ENCODE measurements at regions not wholly inside any gene's neighbourhood (a gene's known extent, or its start where the extent isn't known, plus 50 kb on each side); places are given as distances from the start of the nearest gene placed in this dataset.

- TF ChIP-seq HIC2 (CRISPR knock-in tag; IDR thresholded peaks at IDR 0.05; ENCODE audit: low read depth) (no peak), SRSF1 (optimal IDR thresholded peaks at IDR 0.05; ENCODE audit: low read depth, low read length) (no peak), RBM39 (IDR thresholded peaks at IDR 0.05; ENCODE audit: low read depth, low read length, poor library complexity, severe bottlenecking) (no peak), ZEB1 (IDR thresholded peaks at IDR 0.05; ENCODE audit: insufficient replicate concordance, low read depth) (no peak), ZFY (CRISPR knock-in tag; IDR thresholded peaks at IDR 0.05) (no peak), DBP (CRISPR knock-in tag; IDR thresholded peaks at IDR 0.05; ENCODE audit: not compliant biosample characterization) (no peak), PLSCR1 (CRISPR knock-in tag; IDR thresholded peaks at IDR 0.05; ENCODE audit: borderline replicate concordance) (no peak), ZNF225 (CRISPR knock-in tag; IDR thresholded peaks at IDR 0.05) (no peak), MED8 (CRISPR knock-in tag; IDR thresholded peaks at IDR 0.05; ENCODE audit: insufficient replicate concordance) (no peak)
These were observed 93.2 kb upstream of the SOX5 start (continued) for GRCh38 chr12:24042651-24043050.

GRCh38 chr12:24039113-24039525 is 89.6 kb upstream of the SOX5 start:
- peak; percentile 96 for DNase-seq (ENCODE audit: low spot score)
- Histone ChIP-seq H3K27me3 (ENCODE audit: control insufficient read depth in 1 of 2, insufficient read depth in 2 of 2, low read length in 2 of 2) (no peaks in the 10 kb centered on the region), H4K20me1 (ENCODE audit: insufficient read depth, low read length) (no peaks in the 10 kb centered on the region), H3K27ac (ENCODE audit: extremely low read length, insufficient read depth, low read length) (peak overlapping the region; percentile 94), H2AFZ (ENCODE audit: low read length) (no peak overlapping the region), H3K4me1 (ENCODE audit: insufficient read depth, low read length) (peaks cover 94% of the 10 kb centered on the region), H3K36me3 (replicated peaks in 1 of 2; ENCODE audit: control insufficient read depth in 1 of 2, insufficient read depth in 2 of 2, low read length in 2 of 2) (no peaks in the 10 kb centered on the region), H3K4me3 (replicated peaks in 1 of 3; ENCODE audit: insufficient read depth in 1 of 3, low read depth in 2 of 3, low read length in 3 of 3) (peak overlapping the region in 2 of 3 experiments; percentile 62 to 65; a peak in 3 of 6 replicates), H3K79me2 (ENCODE audit: insufficient read depth, low read length) (peaks cover 38% of the 10 kb centered on the region), H3K9ac (ENCODE audit: insufficient read depth, low read depth, low read length) (peak overlapping the region; percentile 73; the same call in 1 of the 2 replicates), H3K9me3 (ENCODE audit: low read length) (no peaks in the 10 kb centered on the region), H3K4me2 (ENCODE audit: low read depth, low read length) (peak overlapping the region; percentile 84)
- in situ Hi-C loops (cut with HindIII; ENCODE audit: extremely low pct_ligation_motif_present, low pct_unique_long_range_greater_than_20kb): no loop called here
- CTCF ChIA-PET (ENCODE audit: low intra/inter-chr PET ratio, low total read pairs): no interaction called here
- intact Hi-C loops (cut with micrococcal nuclease; ENCODE audit: unreplicated experiment): loop anchor here (1.0 to 2.0 kb wide), 4 partner anchors 14 to 88 kb away; no protein-coding TSS in a partner anchor
- WGBS (ENCODE audit: low lambda C conversion rate): 3% methylated on average over 1 of the region's 1 CpG
- POLR2A ChIA-PET: no interaction called here
- no TSS peak for BruUV-seq (replicated peaks)
- ATAC-seq: peak; percentile 81
- peak; percentile 82 for FAIRE-seq
- TF ChIP-seq HMG20A (CRISPR knock-in tag; IDR thresholded peaks at IDR 0.05; ENCODE audit: borderline replicate concordance) (peak; percentile 88; the same call in 1 of the 2 replicates), TFE3 (CRISPR knock-in tag; IDR thresholded peaks at IDR 0.05) (peak; percentile 55; the same call in 1 of the 2 replicates), MAX (IDR thresholded peaks at IDR 0.05) (peak; percentile 26; the same call in 1 of the 2 replicates), TCF7 (IDR thresholded peaks at IDR 0.05; ENCODE audit: low read depth) (peak; percentile 82), TEF (CRISPR knock-in tag; IDR thresholded peaks at IDR 0.05) (no peak), KLF11 (CRISPR knock-in tag; IDR thresholded peaks at IDR 0.05) (0 out of 2 replicates have a peak, but pooled peaks have one; percentile 24), ZNF543 (CRISPR knock-in tag; IDR thresholded peaks at IDR 0.05) (no peak), EP300 (IDR thresholded peaks at IDR 0.05; ENCODE audit: low read depth in 2 of 2, low read length in 2 of 2) (peak in 1 of 2 experiments; percentile 96; a peak in 2 of 4 replicates), EP300 (CRISPR knock-in tag; IDR thresholded peaks at IDR 0.05; ENCODE audit: borderline replicate concordance) (peak; percentile 79; the same call in 1 of the 2 replicates)

Measured in HepG2 (cell line).